Muscle layer of duodenum (tissue), 2 donors: ENCODE measurements at regions not wholly inside any gene's neighbourhood (a gene's known extent, or its start where the extent isn't known, plus 50 kb on each side); places are given as distances from the start of the nearest gene placed in this dataset.
A peak's percentile ranks its signal among the peaks of the same experiment; 100 is the strongest.

Experiments used
- H3K27ac ChIP-seq: one replicate; pipeline ENCODE4 v1.7.0; 2013; ENCODE audit warnings: mild to moderate bottlenecking, low read length
- H3K27me3 ChIP-seq: one replicate; pipeline ENCODE4 v1.7.0; 2013; ENCODE audit warnings: low read depth, mild to moderate bottlenecking, control low read depth, low read length
- H3K36me3 ChIP-seq, 2 donors: one replicate each; pipeline ENCODE4 v1.7.0; 2013; ENCODE audit warnings: low read length in 2 of 2, control low read depth in 1 of 2, mild to moderate bottlenecking in 1 of 2; ENCODE audit not compliant: insufficient read depth in 2 of 2, control insufficient read depth in 1 of 2
- H3K4me1 ChIP-seq, 2 donors: one replicate each; pipeline ENCODE4 v1.7.0; 2013; ENCODE audit warnings: low read length in 2 of 2, mild to moderate bottlenecking in 2 of 2, control low read depth in 1 of 2, moderate library complexity in 1 of 2; ENCODE audit not compliant: insufficient read depth in 2 of 2, control insufficient read depth in 1 of 2
- H3K4me3 ChIP-seq, 2 donors: one replicate each; pipeline ENCODE4 v1.7.0; 2013; ENCODE audit warnings: low read length in 2 of 2, low read depth in 1 of 2, mild to moderate bottlenecking in 1 of 2
- H3K9me3 ChIP-seq, 2 donors: one replicate each; pipeline ENCODE4 v1.7.0; 2013; ENCODE audit warnings: low read length in 2 of 2, control low read depth in 1 of 2, mild to moderate bottlenecking in 1 of 2; ENCODE audit not compliant: control insufficient read depth in 1 of 2
- donor health status: healthy.

GRCh38 chr4:182139491-182139890 is 103.7 kb upstream of the TENM3 start:
- H3K4me1 ChIP-seq: peaks cover 0 to 12% of the 10 kb centered on the region in 2 donors
- H3K9me3 ChIP-seq: no peaks in the 10 kb centered on the region
- H3K27ac ChIP-seq: no peak overlapping the region
- no peaks in the 10 kb centered on the region for H3K36me3 ChIP-seq
- H3K27me3 ChIP-seq: peaks cover 10% of the 10 kb centered on the region
- H3K4me3 ChIP-seq: peak overlapping the region; percentile 41 to 60

- Histone ChIP-seq H3K4me1 (peaks cover 0 to 16% of the 10 kb centered on the region in 2 donors), H3K27ac (no peak overlapping the region), H3K36me3 (no peaks in the 10 kb centered on the region), H3K4me3 (no peak overlapping the region), H3K27me3 (peaks cover 10% of the 10 kb centered on the region), H3K9me3 (no peaks in the 10 kb centered on the region)
These were observed 102.7 kb upstream of the TENM3 start for GRCh38 chr4:182140547-182140946.

GRCh38 chr4:182141061-182141460 is 102.1 kb upstream of the TENM3 start:
- no peaks in the 10 kb centered on the region for H3K9me3 ChIP-seq
- no peak overlapping the region for H3K27ac ChIP-seq
- peaks cover 10% of the 10 kb centered on the region for H3K27me3 ChIP-seq
- peaks cover 0 to 16% of the 10 kb centered on the region in 2 donors for H3K4me1 ChIP-seq
- no peak overlapping the region for H3K4me3 ChIP-seq
- no peaks in the 10 kb centered on the region for H3K36me3 ChIP-seq

- H3K9me3 ChIP-seq: no peaks in the 10 kb centered on the region
- H3K4me1 ChIP-seq: peaks cover 0 to 16% of the 10 kb centered on the region in 2 donors
- peaks cover 10% of the 10 kb centered on the region for H3K27me3 ChIP-seq
- no peak overlapping the region for H3K27ac ChIP-seq
- peak overlapping the region; percentile 72 to 81 for H3K4me3 ChIP-seq
- no peaks in the 10 kb centered on the region for H3K36me3 ChIP-seq
These were observed 100.8 kb upstream of the TENM3 start for GRCh38 chr4:182142176-182143085.

- Histone ChIP-seq H3K9me3 (no peaks in the 10 kb centered on the region), H3K4me3 (peak overlapping the region; percentile 72 to 81), H3K27ac (no peak overlapping the region), H3K27me3 (peaks cover 10% of the 10 kb centered on the region), H3K4me1 (peaks cover 0 to 16% of the 10 kb centered on the region in 2 donors), H3K36me3 (no peaks in the 10 kb centered on the region)
These were observed 99.9 kb upstream of the TENM3 start for GRCh38 chr4:182143086-182143821.

- Histone ChIP-seq H3K27ac (no peak overlapping the region), H3K36me3 (no peaks in the 10 kb centered on the region), H3K4me3 (peak overlapping the region; percentile 72 to 81), H3K27me3 (peaks cover 10% of the 10 kb centered on the region), H3K4me1 (peaks cover 0 to 16% of the 10 kb centered on the region in 2 donors), H3K9me3 (no peaks in the 10 kb centered on the region)
These were observed 99.2 kb upstream of the TENM3 start for GRCh38 chr4:182143822-182144625.

GRCh38 chr4:182144626-182145333 is 98.4 kb upstream of the TENM3 start:
- no peaks in the 10 kb centered on the region for H3K9me3 ChIP-seq

GRCh38 chr4:182145334-182145905 is 97.8 kb upstream of the TENM3 start:
- Histone ChIP-seq H3K4me3 (peak overlapping the region; percentile 52 to 70), H3K36me3 (no peaks in the 10 kb centered on the region), H3K27ac (no peak overlapping the region), H3K9me3 (no peaks in the 10 kb centered on the region), H3K4me1 (peaks cover 0 to 16% of the 10 kb centered on the region in 2 donors), H3K27me3 (peaks cover 10% of the 10 kb centered on the region)

More at GRCh38 chr4:182144626-182145333, 98.4 kb upstream of the TENM3 start:
- Histone ChIP-seq H3K27ac (no peak overlapping the region), H3K4me3 (peak overlapping the region; percentile 52 to 70), H3K4me1 (peaks cover 0 to 16% of the 10 kb centered on the region in 2 donors), H3K36me3 (no peaks in the 10 kb centered on the region), H3K27me3 (peaks cover 10% of the 10 kb centered on the region)

GRCh38 chr4:182147391-182147790 is 95.8 kb upstream of the TENM3 start:
- no peaks in the 10 kb centered on the region for H3K9me3 ChIP-seq
- H3K27ac ChIP-seq: no peak overlapping the region
- peaks cover 3% of the 10 kb centered on the region for H3K27me3 ChIP-seq
- no peak overlapping the region for H3K4me3 ChIP-seq
- no peaks in the 10 kb centered on the region for H3K36me3 ChIP-seq
- peaks cover 0 to 14% of the 10 kb centered on the region in 2 donors for H3K4me1 ChIP-seq

- Histone ChIP-seq H3K27me3 (no peaks in the 10 kb centered on the region), H3K27ac (no peak overlapping the region), H3K36me3 (no peaks in the 10 kb centered on the region), H3K4me1 (no peaks in the 10 kb centered on the region), H3K9me3 (no peaks in the 10 kb centered on the region), H3K4me3 (no peak overlapping the region)
These were observed 92.6 kb upstream of the TENM3 start for GRCh38 chr4:182150645-182151044.
